Endothelial cell of umbilical vein (primary cell): ENCODE measurements at regions not wholly inside any gene's neighbourhood (a gene's known extent, or its start where the extent isn't known, plus 50 kb on each side); places are given as distances from the start of the nearest gene placed in this dataset.

ENCODE experiments used
- BruUV-seq: library from RNA; stranded (reverse); fragments of 400-500 nt; replicated peaks from 2 replicates; lab custom pipeline; 2021; lab: Mats Ljungman, UMichigan
- CTCF ChIA-PET: fragments of 300-600, 350-600 bp; sonication (Branson Sonifier 250); formaldehyde crosslinking; loops from one replicate; lab custom pipeline; 2021; ENCODE audit warnings: antibody characterized with exemption, inconsistent platforms; lab: Charles Lee
- POLR2A ChIA-PET: fragments of 300-600, 350-600 bp; sonication (Branson Sonifier 250); formaldehyde crosslinking; loops from one replicate; lab custom pipeline; 2021; ENCODE audit warnings: antibody characterized with exemption, inconsistent platforms; lab: Charles Lee
- DNase-seq: peaks from one replicate; pipeline ENCODE4 v3.0.0-alpha.2; 2011; ENCODE audit warnings: low read depth, low spot score
- FAIRE-seq: peaks from 2 replicates; lab custom pipeline; 2011; peaks lifted over from hg19 to GRCh38; lab: Jason Lieb, UNC
- H2AFZ ChIP-seq: 2 replicates; pipeline ENCODE4 v1.6.0; 2012; ENCODE audit warnings: low read depth, low read length, control low read depth, inconsistent platforms
- H3K27ac ChIP-seq: 2 replicates; pipeline ENCODE4 v1.5.1; 2011; ENCODE audit warnings: low read depth, mild to moderate bottlenecking, control low read depth, low read length, moderate library complexity; ENCODE audit not compliant: insufficient read depth
- H3K27me3 ChIP-seq, 2 experiments: 2 replicates each; pipeline versions ENCODE4 v1.6.0 to v1.6.1; 2011; ENCODE audit warnings: low read length in 2 of 2, mixed read lengths in 1 of 2; ENCODE audit not compliant: control insufficient read depth in 2 of 2, insufficient read depth in 2 of 2
- H3K36me3 ChIP-seq, 2 experiments: 2 replicates in 1 of 2; 3 replicates in 1 of 2; pipeline ENCODE4 v1.5.1; 2011; ENCODE audit warnings: low read length in 2 of 2, mild to moderate bottlenecking in 1 of 2, moderate library complexity in 1 of 2; ENCODE audit not compliant: control insufficient read depth in 2 of 2, insufficient read depth in 2 of 2; ENCODE audit errors: extremely low read depth in 1 of 2
- H3K4me1 ChIP-seq: 3 replicates; pipeline ENCODE4 v1.5.1; 2011; ENCODE audit warnings: mild to moderate bottlenecking, low read length; ENCODE audit not compliant: control insufficient read depth, insufficient read depth; ENCODE audit errors: extremely low read depth
- H3K4me2 ChIP-seq: 2 replicates; pipeline ENCODE4 v1.6.1; 2011; ENCODE audit warnings: low read length, control low read depth, mixed read lengths; ENCODE audit not compliant: insufficient read depth
- H3K4me3 ChIP-seq, 3 experiments: fragments of 200-600 bp in 1 of 3; sonication (generic), shearing (Covaris generic) in 1 of 3; replicated peaks in 1 of 3; 2 replicates each; pipeline ENCODE4 v1.5.1; 2011 to 2016; ENCODE audit warnings: control low read depth in 3 of 3, low read length in 3 of 3, mild to moderate bottlenecking in 2 of 3, inconsistent platforms in 1 of 3, low read depth in 1 of 3, moderate library complexity in 1 of 3; ENCODE audit not compliant: insufficient read depth in 1 of 3
- H3K79me2 ChIP-seq: 2 replicates; pipeline ENCODE4 v1.6.0; 2012; ENCODE audit warnings: low read length, inconsistent platforms; ENCODE audit not compliant: control insufficient read depth, insufficient read depth
- H3K9ac ChIP-seq: replicated peaks from 2 replicates; pipeline ENCODE3; 2011; ENCODE audit warnings: low read length, control low read depth; ENCODE audit not compliant: insufficient read depth; ENCODE audit errors: extremely low read depth
- H3K9me1 ChIP-seq: replicated peaks from 3 replicates; pipeline ENCODE4 v1.6.0; 2011; ENCODE audit warnings: mild to moderate bottlenecking, low read length; ENCODE audit not compliant: control insufficient read depth, insufficient read depth; ENCODE audit errors: extremely low read depth
- H3K9me3 ChIP-seq: replicated peaks from 2 replicates; pipeline ENCODE4 v1.5.1; 2012; ENCODE audit warnings: low read length, inconsistent platforms; ENCODE audit not compliant: control insufficient read depth, insufficient read depth
- H4K20me1 ChIP-seq: replicated peaks from 2 replicates; pipeline ENCODE3; 2011; ENCODE audit warnings: mild to moderate bottlenecking, low read length; ENCODE audit not compliant: control insufficient read depth, insufficient read depth; ENCODE audit errors: extremely low read depth
- CTCF ChIP-seq, 2 donors: IDR thresholded peaks; 1 replicate in 1 of 2; 2 replicates in 1 of 2; pipeline ENCODE4 v1.5.1; 2011; ENCODE audit warnings: low read length in 2 of 2, mild to moderate bottlenecking in 2 of 2, moderate library complexity in 2 of 2, control low read depth in 1 of 2, inconsistent platforms in 1 of 2, low read depth in 1 of 2; ENCODE audit not compliant: insufficient read depth in 1 of 2; ENCODE audit errors: extremely low read depth in 1 of 2
- EZH2 ChIP-seq: IDR thresholded peaks from 2 replicates; pipeline ENCODE4 v1.6.1; 2012; ENCODE audit warnings: borderline replicate concordance, low read depth, mild to moderate bottlenecking, moderate library complexity, low read length, inconsistent platforms; ENCODE audit not compliant: severe bottlenecking
- FOS ChIP-seq: IDR thresholded peaks from 2 replicates; pipeline ENCODE4 v1.6.1; 2011; ENCODE audit warnings: mild to moderate bottlenecking, low read length, moderate library complexity, borderline replicate concordance; ENCODE audit not compliant: insufficient read depth
- GATA2 ChIP-seq: IDR thresholded peaks from 2 replicates; pipeline ENCODE4 v1.7.0; 2011; ENCODE audit warnings: low read depth, mild to moderate bottlenecking, moderate library complexity, mixed read lengths, low read length; ENCODE audit not compliant: insufficient read length, insufficient read depth
- JUN ChIP-seq: IDR thresholded peaks from 2 replicates; pipeline ENCODE4 v1.6.1; 2011; ENCODE audit warnings: borderline replicate concordance, low read depth; ENCODE audit not compliant: insufficient read length, insufficient read depth
- MAX ChIP-seq: IDR thresholded peaks from 2 replicates; pipeline ENCODE4 v1.6.1; 2011; ENCODE audit not compliant: insufficient read depth, insufficient read length
- MYC ChIP-seq: IDR thresholded peaks from one replicate; pipeline ENCODE4 v1.6.1; 2011; ENCODE audit warnings: mild to moderate bottlenecking, low read depth, low read length
- POLR2A ChIP-seq: IDR thresholded peaks from 2 replicates; pipeline ENCODE4 v1.6.1; 2012; ENCODE audit warnings: low read depth, mild to moderate bottlenecking, control low read depth, low read length
- POLR2AphosphoS5 ChIP-seq: IDR thresholded peaks from 2 replicates; pipeline ENCODE4 v1.6.1; 2012; ENCODE audit warnings: low read depth, mild to moderate bottlenecking, control low read depth, low read length, moderate library complexity; ENCODE audit not compliant: insufficient read depth
- dilution Hi-C: fragments of 300-500 bp; cut with MboI; formaldehyde crosslinking; loops from one replicate; pipeline ENCODE4 v1.15.0; 2019; ENCODE audit warnings: low sequenced_read_pairs; ENCODE audit not compliant: extremely low pct_ligation_motif_present
- intact Hi-C: fragments of 100-400 bp; cut with micrococcal nuclease; formaldehyde crosslinking; loops from one replicate; pipeline ENCODE4 v1.10.0; 2022

GRCh38 chr4:14091531-14091930 is 464.0 kb upstream of the BOD1L1 start:
- H3K9me1 ChIP-seq = no peaks in the 10 kb centered on the region
- ChIA-PET POLR2A (no interaction called here), CTCF (no interaction called here)
- DNase-seq (no peak), FAIRE-seq (no peak)
- no peaks in the 10 kb centered on the region for H4K20me1 ChIP-seq
- no peak for TF ChIP-seq MYC
- TF ChIP-seq MAX = no peak
- no peak for TF ChIP-seq CTCF (IDR thresholded peaks at IDR 0.05; ENCODE audit: extremely low read depth in 1 of 2, insufficient read depth in 1 of 2, low read depth in 1 of 2, low read length in 2 of 2)
- no peak for TF ChIP-seq EZH2
- no peak for TF ChIP-seq GATA2
- no peak for TF ChIP-seq JUN
- TF ChIP-seq POLR2A = no peak
- TF ChIP-seq POLR2AphosphoS5 = no peak
- no peak for TF ChIP-seq FOS
- H3K4me1 ChIP-seq = no peaks in the 10 kb centered on the region
- dilution Hi-C loops (no loop called here), intact Hi-C loops (no loop called here)
- no TSS peak for BruUV-seq
- no peak overlapping the region for H3K9ac ChIP-seq
- H3K79me2 ChIP-seq = no peaks in the 10 kb centered on the region
- no peak overlapping the region for H3K27ac ChIP-seq
- no peak overlapping the region for H3K4me2 ChIP-seq
- no peaks in the 10 kb centered on the region for H3K9me3 ChIP-seq
- no peak overlapping the region for H3K4me3 ChIP-seq
- no peak overlapping the region for H2AFZ ChIP-seq
- H3K27me3 ChIP-seq = no peaks in the 10 kb centered on the region
- no peaks in the 10 kb centered on the region for H3K36me3 ChIP-seq
